Endothelial cell of umbilical vein (primary cell): ENCODE measurements at regions not wholly inside any gene's neighbourhood (a gene's known extent, or its start where the extent isn't known, plus 50 kb on each side); places are given as distances from the start of the nearest gene placed in this dataset.

Source experiments
- BruUV-seq: library from RNA; stranded (reverse); fragments of 400-500 nt; replicated peaks from 2 replicates; lab custom pipeline; 2021; lab: Mats Ljungman, UMichigan
- CTCF ChIA-PET: fragments of 300-600, 350-600 bp; sonication (Branson Sonifier 250); formaldehyde crosslinking; loops from one replicate; lab custom pipeline; 2021; ENCODE audit warnings: antibody characterized with exemption, inconsistent platforms; lab: Charles Lee
- POLR2A ChIA-PET: fragments of 300-600, 350-600 bp; sonication (Branson Sonifier 250); formaldehyde crosslinking; loops from one replicate; lab custom pipeline; 2021; ENCODE audit warnings: antibody characterized with exemption, inconsistent platforms; lab: Charles Lee
- DNase-seq: peaks from one replicate; pipeline ENCODE4 v3.0.0-alpha.2; 2011; ENCODE audit warnings: low read depth, low spot score
- FAIRE-seq: peaks from 2 replicates; lab custom pipeline; 2011; peaks lifted over from hg19 to GRCh38; lab: Jason Lieb, UNC
- H2AFZ ChIP-seq: 2 replicates; pipeline ENCODE4 v1.6.0; 2012; ENCODE audit warnings: low read depth, low read length, control low read depth, inconsistent platforms
- H3K27ac ChIP-seq: 2 replicates; pipeline ENCODE4 v1.5.1; 2011; ENCODE audit warnings: low read depth, mild to moderate bottlenecking, control low read depth, low read length, moderate library complexity; ENCODE audit not compliant: insufficient read depth
- H3K27me3 ChIP-seq, 2 experiments: 2 replicates each; pipeline versions ENCODE4 v1.6.0 to v1.6.1; 2011; ENCODE audit warnings: low read length in 2 of 2, mixed read lengths in 1 of 2; ENCODE audit not compliant: control insufficient read depth in 2 of 2, insufficient read depth in 2 of 2
- H3K36me3 ChIP-seq, 2 experiments: 2 replicates in 1 of 2; 3 replicates in 1 of 2; pipeline ENCODE4 v1.5.1; 2011; ENCODE audit warnings: low read length in 2 of 2, mild to moderate bottlenecking in 1 of 2, moderate library complexity in 1 of 2; ENCODE audit not compliant: control insufficient read depth in 2 of 2, insufficient read depth in 2 of 2; ENCODE audit errors: extremely low read depth in 1 of 2
- H3K4me1 ChIP-seq: 3 replicates; pipeline ENCODE4 v1.5.1; 2011; ENCODE audit warnings: mild to moderate bottlenecking, low read length; ENCODE audit not compliant: control insufficient read depth, insufficient read depth; ENCODE audit errors: extremely low read depth
- H3K4me2 ChIP-seq: 2 replicates; pipeline ENCODE4 v1.6.1; 2011; ENCODE audit warnings: low read length, control low read depth, mixed read lengths; ENCODE audit not compliant: insufficient read depth
- H3K4me3 ChIP-seq, 3 experiments: fragments of 200-600 bp in 1 of 3; sonication (generic), shearing (Covaris generic) in 1 of 3; replicated peaks in 1 of 3; 2 replicates each; pipeline ENCODE4 v1.5.1; 2011 to 2016; ENCODE audit warnings: control low read depth in 3 of 3, low read length in 3 of 3, mild to moderate bottlenecking in 2 of 3, inconsistent platforms in 1 of 3, low read depth in 1 of 3, moderate library complexity in 1 of 3; ENCODE audit not compliant: insufficient read depth in 1 of 3
- H3K79me2 ChIP-seq: 2 replicates; pipeline ENCODE4 v1.6.0; 2012; ENCODE audit warnings: low read length, inconsistent platforms; ENCODE audit not compliant: control insufficient read depth, insufficient read depth
- H3K9ac ChIP-seq: replicated peaks from 2 replicates; pipeline ENCODE3; 2011; ENCODE audit warnings: low read length, control low read depth; ENCODE audit not compliant: insufficient read depth; ENCODE audit errors: extremely low read depth
- H3K9me1 ChIP-seq: replicated peaks from 3 replicates; pipeline ENCODE4 v1.6.0; 2011; ENCODE audit warnings: mild to moderate bottlenecking, low read length; ENCODE audit not compliant: control insufficient read depth, insufficient read depth; ENCODE audit errors: extremely low read depth
- H3K9me3 ChIP-seq: replicated peaks from 2 replicates; pipeline ENCODE4 v1.5.1; 2012; ENCODE audit warnings: low read length, inconsistent platforms; ENCODE audit not compliant: control insufficient read depth, insufficient read depth
- H4K20me1 ChIP-seq: replicated peaks from 2 replicates; pipeline ENCODE3; 2011; ENCODE audit warnings: mild to moderate bottlenecking, low read length; ENCODE audit not compliant: control insufficient read depth, insufficient read depth; ENCODE audit errors: extremely low read depth
- CTCF ChIP-seq, 2 donors: IDR thresholded peaks; 1 replicate in 1 of 2; 2 replicates in 1 of 2; pipeline ENCODE4 v1.5.1; 2011; ENCODE audit warnings: low read length in 2 of 2, mild to moderate bottlenecking in 2 of 2, moderate library complexity in 2 of 2, control low read depth in 1 of 2, inconsistent platforms in 1 of 2, low read depth in 1 of 2; ENCODE audit not compliant: insufficient read depth in 1 of 2; ENCODE audit errors: extremely low read depth in 1 of 2
- EZH2 ChIP-seq: IDR thresholded peaks from 2 replicates; pipeline ENCODE4 v1.6.1; 2012; ENCODE audit warnings: borderline replicate concordance, low read depth, mild to moderate bottlenecking, moderate library complexity, low read length, inconsistent platforms; ENCODE audit not compliant: severe bottlenecking
- FOS ChIP-seq: IDR thresholded peaks from 2 replicates; pipeline ENCODE4 v1.6.1; 2011; ENCODE audit warnings: mild to moderate bottlenecking, low read length, moderate library complexity, borderline replicate concordance; ENCODE audit not compliant: insufficient read depth
- GATA2 ChIP-seq: IDR thresholded peaks from 2 replicates; pipeline ENCODE4 v1.7.0; 2011; ENCODE audit warnings: low read depth, mild to moderate bottlenecking, moderate library complexity, mixed read lengths, low read length; ENCODE audit not compliant: insufficient read length, insufficient read depth
- JUN ChIP-seq: IDR thresholded peaks from 2 replicates; pipeline ENCODE4 v1.6.1; 2011; ENCODE audit warnings: borderline replicate concordance, low read depth; ENCODE audit not compliant: insufficient read length, insufficient read depth
- MAX ChIP-seq: IDR thresholded peaks from 2 replicates; pipeline ENCODE4 v1.6.1; 2011; ENCODE audit not compliant: insufficient read depth, insufficient read length
- MYC ChIP-seq: IDR thresholded peaks from one replicate; pipeline ENCODE4 v1.6.1; 2011; ENCODE audit warnings: mild to moderate bottlenecking, low read depth, low read length
- POLR2A ChIP-seq: IDR thresholded peaks from 2 replicates; pipeline ENCODE4 v1.6.1; 2012; ENCODE audit warnings: low read depth, mild to moderate bottlenecking, control low read depth, low read length
- POLR2AphosphoS5 ChIP-seq: IDR thresholded peaks from 2 replicates; pipeline ENCODE4 v1.6.1; 2012; ENCODE audit warnings: low read depth, mild to moderate bottlenecking, control low read depth, low read length, moderate library complexity; ENCODE audit not compliant: insufficient read depth
- dilution Hi-C: fragments of 300-500 bp; cut with MboI; formaldehyde crosslinking; loops from one replicate; pipeline ENCODE4 v1.15.0; 2019; ENCODE audit warnings: low sequenced_read_pairs; ENCODE audit not compliant: extremely low pct_ligation_motif_present
- intact Hi-C: fragments of 100-400 bp; cut with micrococcal nuclease; formaldehyde crosslinking; loops from one replicate; pipeline ENCODE4 v1.10.0; 2022

- Histone ChIP-seq H3K9me1 (no peaks in the 10 kb centered on the region), H3K4me3 (no peak overlapping the region), H3K9ac (no peak overlapping the region), H3K9me3 (no peaks in the 10 kb centered on the region), H4K20me1 (no peaks in the 10 kb centered on the region), H3K4me1 (no peaks in the 10 kb centered on the region), H2AFZ (no peak overlapping the region), H3K36me3 (no peaks in the 10 kb centered on the region), H3K27me3 (no peaks in the 10 kb centered on the region), H3K4me2 (no peak overlapping the region), H3K79me2 (no peaks in the 10 kb centered on the region), H3K27ac (no peak overlapping the region)
- CTCF ChIA-PET = no interaction called here
- BruUV-seq = no TSS peak
- DNase-seq (no peak), FAIRE-seq (no peak)
- intact Hi-C loops = no loop called here
- dilution Hi-C loops = no loop called here
- POLR2A ChIA-PET = no interaction called here
- TF ChIP-seq EZH2 (no peak), FOS (no peak), POLR2A (no peak), CTCF (IDR thresholded peaks at IDR 0.05; ENCODE audit: extremely low read depth in 1 of 2, insufficient read depth in 1 of 2, low read depth in 1 of 2, low read length in 2 of 2) (no peak), JUN (no peak), MYC (no peak), POLR2AphosphoS5 (no peak), MAX (no peak), GATA2 (no peak)
These were observed 222.6 kb upstream of the RASGEF1B start for GRCh38 chr4:81694176-81694913.
